ENCODE measurements at regions not wholly inside any gene's neighbourhood (a gene's known extent, or its start where the extent isn't known, plus 50 kb on each side); places are given as distances from the start of the nearest gene placed in this dataset.

GRCh38 chr13:31684466-31684865 is 54.9 kb upstream of the RXFP2 start:
- Histone ChIP-seq H4K20me1 (ENCODE audit: insufficient read depth) (no peaks in the 10 kb centered on the region), H3K79me2 (ENCODE audit: insufficient read depth, low read length) (no peaks in the 10 kb centered on the region), H3K4me3 (replicated peaks in 1 of 2; ENCODE audit: low read depth in 1 of 2, low read length in 2 of 2) (no peak overlapping the region), H3K36me3 (ENCODE audit: control insufficient read depth in 1 of 2, insufficient read depth in 2 of 2, low read length in 2 of 2) (no peaks in the 10 kb centered on the region), H3K9ac (ENCODE audit: low read length) (no peak overlapping the region), H3K9me3 (ENCODE audit: control insufficient read depth in 1 of 2, insufficient read depth in 1 of 2, low read depth in 1 of 2, low read length in 2 of 2) (no peaks in the 10 kb centered on the region), H3K9me2 (ENCODE audit: insufficient read depth) (no peaks in the 10 kb centered on the region), H3K27me3 (ENCODE audit: insufficient read depth, low read length) (peaks cover 64% of the 10 kb centered on the region), H3K4me1 (ENCODE audit: control insufficient read depth in 1 of 2, insufficient read depth in 2 of 2, low read length in 2 of 2) (no peaks in the 10 kb centered on the region), H2AFZ (ENCODE audit: low read depth, low read length, poor library complexity, severe bottlenecking) (no peak overlapping the region), H3K27ac (ENCODE audit: low read depth, low read length) (no peak overlapping the region), H3K4me2 (ENCODE audit: low read length) (no peak overlapping the region)
- ChIA-PET POLR2A (no interaction called here), RAD21 (ENCODE audit: low non-redundant PET in 1 of 2, low total read pairs in 2 of 2, uncharacterized antibody in 2 of 2, unreplicated experiment in 2 of 2) (no interaction called here), CTCF (no interaction called here)
- BruUV-seq (replicated peaks), result no TSS peak
- intact Hi-C loops (cut with micrococcal nuclease), result no loop called here
- ATAC-seq (no peak), DNase-seq (ENCODE audit: low read depth, low spot score) (no peak)
- no peak for TF ChIP-seq POLR2A (IDR thresholded peaks at IDR 0.05; ENCODE audit: borderline replicate concordance, extremely low read depth, insufficient read depth, insufficient read length)
- TF ChIP-seq EGR1 (IDR thresholded peaks at IDR 0.05; ENCODE audit: low read depth), result no peak
- TF ChIP-seq SIN3A (IDR thresholded peaks at IDR 0.05; ENCODE audit: low read depth), result no peak

- Histone ChIP-seq H3K4me2 (ENCODE audit: low read length) (no peak overlapping the region), H3K9me2 (ENCODE audit: insufficient read depth) (no peaks in the 10 kb centered on the region), H3K79me2 (ENCODE audit: insufficient read depth, low read length) (no peaks in the 10 kb centered on the region), H3K36me3 (ENCODE audit: control insufficient read depth in 1 of 2, insufficient read depth in 2 of 2, low read length in 2 of 2) (no peaks in the 10 kb centered on the region), H3K9ac (ENCODE audit: low read length) (no peak overlapping the region), H3K4me3 (replicated peaks in 1 of 2; ENCODE audit: low read depth in 1 of 2, low read length in 2 of 2) (no peak overlapping the region), H3K4me1 (ENCODE audit: control insufficient read depth in 1 of 2, insufficient read depth in 2 of 2, low read length in 2 of 2) (no peaks in the 10 kb centered on the region), H4K20me1 (ENCODE audit: insufficient read depth) (no peaks in the 10 kb centered on the region), H3K27me3 (ENCODE audit: insufficient read depth, low read length) (peaks cover 55% of the 10 kb centered on the region), H3K9me3 (ENCODE audit: control insufficient read depth in 1 of 2, insufficient read depth in 1 of 2, low read depth in 1 of 2, low read length in 2 of 2) (no peaks in the 10 kb centered on the region), H3K27ac (ENCODE audit: low read depth, low read length) (no peak overlapping the region), H2AFZ (ENCODE audit: low read depth, low read length, poor library complexity, severe bottlenecking) (no peak overlapping the region)
- ChIA-PET POLR2A (no interaction called here), CTCF (no interaction called here), RAD21 (ENCODE audit: low non-redundant PET in 1 of 2, low total read pairs in 2 of 2, uncharacterized antibody in 2 of 2, unreplicated experiment in 2 of 2) (no interaction called here)
- intact Hi-C loops (cut with micrococcal nuclease), result no loop called here
- DNase-seq (ENCODE audit: low read depth, low spot score) (no peak), ATAC-seq (no peak)
- no TSS peak for BruUV-seq (replicated peaks)
- no peak for TF ChIP-seq TCF7L2 (IDR thresholded peaks at IDR 0.05; ENCODE audit: borderline replicate concordance, extremely low read depth, insufficient read depth, insufficient read length)
- TF ChIP-seq RAD21 (IDR thresholded peaks at IDR 0.05; ENCODE audit: low read depth), result no peak
- TF ChIP-seq EGR1 (IDR thresholded peaks at IDR 0.05; ENCODE audit: low read depth), result no peak
- TF ChIP-seq ZFX (IDR thresholded peaks at IDR 0.05), result no peak
- TF ChIP-seq ATF3 (IDR thresholded peaks at IDR 0.05), result no peak
- no peak for TF ChIP-seq MAX (IDR thresholded peaks at IDR 0.05)
- no peak for TF ChIP-seq SRF (IDR thresholded peaks at IDR 0.05; ENCODE audit: low read depth)
- TF ChIP-seq POLR2AphosphoS5 (IDR thresholded peaks at IDR 0.05; ENCODE audit: low read depth, low read length), result no peak
- no peak for TF ChIP-seq EZH2phosphoT487 (IDR thresholded peaks at IDR 0.05; ENCODE audit: borderline replicate concordance)
- no peak for TF ChIP-seq ZNF274 (IDR thresholded peaks at IDR 0.05; ENCODE audit: low read depth, low read length)
- no peak for TF ChIP-seq CTCF (IDR thresholded peaks at IDR 0.05 in 2 of 3, conservative IDR thresholded peaks at IDR 0.05 in 1 of 3; ENCODE audit: borderline replicate concordance in 1 of 3, insufficient read depth in 1 of 3, low read depth in 2 of 3, low read length in 2 of 3)
- no peak for TF ChIP-seq SP1 (IDR thresholded peaks at IDR 0.05; ENCODE audit: low read depth)
These were observed 52.5 kb upstream of the RXFP2 start for GRCh38 chr13:31686670-31687425.
